Heart left ventricle (tissue), 13 donors: ENCODE measurements at regions not wholly inside any gene's neighbourhood (a gene's known extent, or its start where the extent isn't known, plus 50 kb on each side); places are given as distances from the start of the nearest gene placed in this dataset.

Source experiments
- POLR2A ChIP-seq, 2 donors: fragments of 450-650 bp; IDR thresholded peaks; one replicate each; pipeline ENCODE4 v1.6.1; 2017; ENCODE audit warnings: antibody characterized with exemption in 2 of 2, mild to moderate bottlenecking in 2 of 2, moderate library complexity in 2 of 2
- TF ChIP-seq, protein P1 (sequence below), 12 donors: fragments of 200-600 bp; sonication (generic) in 4 of 12; IDR thresholded peaks; one replicate each; pipeline versions ENCODE4 v1.5.0 to v1.8.0; 2018 to 2022; ENCODE audit warnings: antibody characterized with exemption in 12 of 12, mild to moderate bottlenecking in 5 of 12
- donor health status: ischemic (EF 13 %, LVEDD 7.1; RV severe dilation, severe dysfunction).
- donor health status: DM: no; HTN: yes; CAD: no.
- donor health status: DM: no; HTN: no; CAD: no.
- donor health status: ischemic (EF 25% LVEDD 6.9; RV normal size, moderate dysfunction).
- donor health status: ischemic (EF 25% LVEDD 5.7; RV mildly dilated, moderate dysfunction).
- donor health status: ischemic (EF 35%, LVEDD 5.7; RV mildly dilated, moderate dysfunction).
- donor health status: nonischemic (EF 11% LVEDD 7.7; RV severe dilation, severe dysfunction).
- donor health status: DM: yes; HTN: yes; CAD: no.
- donor health status: PGD.
- donor health status: ischemic (EF 29% LVEDD 5.4; RV normal size, mild dysfunction).
- donor health status: nonischemic (EF 23%, LVEDD 6.1; RV moderate dilation, normal function).

GRCh38 chr11:46207270-46207669, 70.2 kb upstream of the CREB3L1 start:
- TF ChIP-seq, protein P1, sequence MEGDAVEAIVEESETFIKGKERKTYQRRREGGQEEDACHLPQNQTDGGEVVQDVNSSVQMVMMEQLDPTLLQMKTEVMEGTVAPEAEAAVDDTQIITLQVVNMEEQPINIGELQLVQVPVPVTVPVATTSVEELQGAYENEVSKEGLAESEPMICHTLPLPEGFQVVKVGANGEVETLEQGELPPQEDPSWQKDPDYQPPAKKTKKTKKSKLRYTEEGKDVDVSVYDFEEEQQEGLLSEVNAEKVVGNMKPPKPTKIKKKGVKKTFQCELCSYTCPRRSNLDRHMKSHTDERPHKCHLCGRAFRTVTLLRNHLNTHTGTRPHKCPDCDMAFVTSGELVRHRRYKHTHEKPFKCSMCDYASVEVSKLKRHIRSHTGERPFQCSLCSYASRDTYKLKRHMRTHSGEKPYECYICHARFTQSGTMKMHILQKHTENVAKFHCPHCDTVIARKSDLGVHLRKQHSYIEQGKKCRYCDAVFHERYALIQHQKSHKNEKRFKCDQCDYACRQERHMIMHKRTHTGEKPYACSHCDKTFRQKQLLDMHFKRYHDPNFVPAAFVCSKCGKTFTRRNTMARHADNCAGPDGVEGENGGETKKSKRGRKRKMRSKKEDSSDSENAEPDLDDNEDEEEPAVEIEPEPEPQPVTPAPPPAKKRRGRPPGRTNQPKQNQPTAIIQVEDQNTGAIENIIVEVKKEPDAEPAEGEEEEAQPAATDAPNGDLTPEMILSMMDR (IDR thresholded peaks at IDR 0.05), result no peak
- TF ChIP-seq POLR2A (IDR thresholded peaks at IDR 0.05), result no peak
